HG03175 (cell line): ENCODE measurements at regions not wholly inside any gene's neighbourhood (a gene's known extent, or its start where the extent isn't known, plus 50 kb on each side); places are given as distances from the start of the nearest gene placed in this dataset.
"Not testable (repeated sequence)": the region's sequence is repeated elsewhere in the genome, so short reads cannot be mapped to it uniquely, and the experiment has no call there.

Experiments
- ATAC-seq: cut with Tn5 transposase; IDR thresholded peaks from one replicate; pipeline ENCODE4 v1.9.1; 2021; ENCODE audit warnings: mild to moderate bottlenecking, moderate library complexity; ENCODE audit not compliant: unreplicated experiment

- no peak for ATAC-seq
Measured at GRCh38 chr13:88670509-88670908, 999.3 kb downstream of the SLITRK5 start.

GRCh38 chr13:88674841-88675240 is 1003.7 kb downstream of the SLITRK5 start:
- ATAC-seq: no peak

GRCh38 chr13:88675347-88675996 is 1004.3 kb downstream of the SLITRK5 start:
- no peak for ATAC-seq

- ATAC-seq: no peak
Measured at GRCh38 chr13:88676016-88676415, 1004.8 kb downstream of the SLITRK5 start.

GRCh38 chr13:88685459-88685858 is 1014.3 kb downstream of the SLITRK5 start:
- ATAC-seq: no peak

- ATAC-seq: no peak
Measured at GRCh38 chr13:88701551-88701950, 1030.4 kb downstream of the SLITRK5 start.

- ATAC-seq: no peak
Measured at GRCh38 chr13:88704600-88705275, 1033.6 kb downstream of the SLITRK5 start.

GRCh38 chr13:88707646-88708045 is 1036.5 kb downstream of the SLITRK5 start:
- ATAC-seq: no peak

GRCh38 chr13:88717946-88718345 is 1046.8 kb downstream of the SLITRK5 start:
- ATAC-seq: no peak

GRCh38 chr13:88718781-88719180 is 1047.6 kb downstream of the SLITRK5 start:
- ATAC-seq: no peak

GRCh38 chr13:88726075-88726474 is 1054.9 kb downstream of the SLITRK5 start:
- ATAC-seq: no peak

GRCh38 chr13:88727236-88727635 is 1056.1 kb downstream of the SLITRK5 start:
- ATAC-seq: not testable (repeated sequence)

- ATAC-seq: no peak
Measured at GRCh38 chr13:88729605-88730004, 1058.4 kb downstream of the SLITRK5 start.

GRCh38 chr13:88736026-88736425 is 1064.9 kb downstream of the SLITRK5 start:
- no peak for ATAC-seq

GRCh38 chr13:88739195-88739594 is 1068.0 kb downstream of the SLITRK5 start:
- ATAC-seq: no peak

GRCh38 chr13:88744289-88744688 is 1073.1 kb downstream of the SLITRK5 start:
- no peak for ATAC-seq

- no peak for ATAC-seq
Measured at GRCh38 chr13:88745011-88745410, 1073.8 kb downstream of the SLITRK5 start.

- ATAC-seq: no peak
Measured at GRCh38 chr13:88752041-88752440, 1080.9 kb downstream of the SLITRK5 start.

GRCh38 chr13:88754141-88754540 is 1083.0 kb downstream of the SLITRK5 start:
- ATAC-seq: no peak

GRCh38 chr13:88761145-88761544 is 1090.0 kb downstream of the SLITRK5 start:
- ATAC-seq: no peak

- ATAC-seq: no peak
Measured at GRCh38 chr13:88764103-88764502, 1092.9 kb downstream of the SLITRK5 start.

GRCh38 chr13:88800505-88800904 is 1129.3 kb downstream of the SLITRK5 start:
- no peak for ATAC-seq

- ATAC-seq: no peak
Measured at GRCh38 chr13:88801361-88801760, 1130.2 kb downstream of the SLITRK5 start.
